ENCODE measurements at regions not wholly inside any gene's neighbourhood (a gene's known extent, or its start where the extent isn't known, plus 50 kb on each side); places are given as distances from the start of the nearest gene placed in this dataset.
"Not testable (repeated sequence)": the region's sequence is repeated elsewhere in the genome, so short reads cannot be mapped to it uniquely, and the experiment has no call there.

DNA sequence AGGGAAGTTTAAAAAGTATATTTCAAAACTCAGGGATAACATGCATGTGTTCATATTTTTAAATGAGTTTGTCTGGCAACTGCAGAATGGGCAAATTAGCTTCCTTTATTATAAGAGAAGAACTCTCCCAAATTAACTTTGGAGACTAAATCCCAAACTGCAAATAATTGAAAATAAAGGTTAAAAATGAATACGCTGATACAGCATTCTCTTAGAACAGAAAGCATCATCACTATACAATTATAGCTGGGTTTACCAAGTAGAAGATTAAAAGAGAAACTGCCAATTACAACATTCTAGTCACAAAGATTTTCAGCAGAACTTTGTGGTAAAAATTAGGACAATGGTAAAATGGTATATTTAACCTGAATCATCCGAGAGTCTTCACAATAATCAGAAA is 73.3 kb downstream of the OLFM4 start:
- H3K4me2 ChIP-seq (ENCODE audit: low read length): no peak overlapping the region
- no peak overlapping the region for H3K9ac ChIP-seq (ENCODE audit: low read depth, low read length)
- no peaks in the 10 kb centered on the region for H3K27me3 ChIP-seq (ENCODE audit: control insufficient read depth, insufficient read depth, low read length)
- H3K4me3 ChIP-seq (ENCODE audit: low read length): no peak overlapping the region
- H3K9me3 ChIP-seq (replicated peaks; ENCODE audit: low read length): peaks cover 2% of the 10 kb centered on the region
- H3K36me3 ChIP-seq (ENCODE audit: insufficient read depth, low read length): no peaks in the 10 kb centered on the region
- H3K4me1 ChIP-seq (ENCODE audit: control insufficient read depth, insufficient read depth, low read length): no peaks in the 10 kb centered on the region

DNA sequence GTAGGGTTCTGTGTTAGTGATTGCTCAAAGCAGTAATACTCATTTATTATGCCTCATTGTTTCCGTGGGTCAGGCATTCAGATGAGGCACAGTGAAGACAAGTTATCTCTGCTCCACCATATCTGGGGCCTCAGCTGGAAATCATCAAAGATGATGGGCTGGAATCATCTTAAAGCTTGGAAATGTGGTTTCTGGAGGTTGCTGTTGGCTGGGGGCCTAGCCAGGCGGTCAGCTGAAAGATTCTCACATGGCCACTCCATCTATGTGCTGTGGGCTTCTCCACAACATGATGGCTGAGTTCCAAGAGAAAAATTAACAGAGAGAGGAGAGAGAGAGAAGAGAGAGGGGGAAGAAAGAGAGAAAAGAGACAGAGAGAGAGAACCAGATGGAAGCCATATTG is 75.5 kb downstream of the OLFM4 start:
- Histone ChIP-seq H3K9ac (ENCODE audit: low read depth, low read length) (no peak overlapping the region), H3K4me1 (ENCODE audit: control insufficient read depth, insufficient read depth, low read length) (no peaks in the 10 kb centered on the region), H3K27me3 (ENCODE audit: control insufficient read depth, insufficient read depth, low read length) (no peaks in the 10 kb centered on the region), H3K9me3 (replicated peaks; ENCODE audit: low read length) (peaks cover 2% of the 10 kb centered on the region), H3K4me2 (ENCODE audit: low read length) (no peak overlapping the region), H3K36me3 (ENCODE audit: insufficient read depth, low read length) (no peaks in the 10 kb centered on the region), H3K4me3 (ENCODE audit: low read length) (no peak overlapping the region)

GRCh38 chr13:53105477-53105876 is 76.9 kb downstream of the OLFM4 start:
- no peaks in the 10 kb centered on the region for H3K36me3 ChIP-seq (ENCODE audit: insufficient read depth, low read length)
- peaks cover 2% of the 10 kb centered on the region for H3K9me3 ChIP-seq (replicated peaks; ENCODE audit: low read length)
- H3K4me2 ChIP-seq (ENCODE audit: low read length): no peak overlapping the region
- H3K9ac ChIP-seq (ENCODE audit: low read depth, low read length): no peak overlapping the region
- H3K27me3 ChIP-seq (ENCODE audit: control insufficient read depth, insufficient read depth, low read length): no peaks in the 10 kb centered on the region
- H3K4me1 ChIP-seq (ENCODE audit: control insufficient read depth, insufficient read depth, low read length): no peaks in the 10 kb centered on the region
- H3K4me3 ChIP-seq (ENCODE audit: low read length): no peak overlapping the region

- no peaks in the 10 kb centered on the region for H3K36me3 ChIP-seq (ENCODE audit: insufficient read depth, low read length)
- no peaks in the 10 kb centered on the region for H3K4me1 ChIP-seq (ENCODE audit: control insufficient read depth, insufficient read depth, low read length)
- H3K4me2 ChIP-seq (ENCODE audit: low read length): no peak overlapping the region
- H3K4me3 ChIP-seq (ENCODE audit: low read length): no peak overlapping the region
- H3K27me3 ChIP-seq (ENCODE audit: control insufficient read depth, insufficient read depth, low read length): no peaks in the 10 kb centered on the region
- H3K9ac ChIP-seq (ENCODE audit: low read depth, low read length): no peak overlapping the region
- H3K9me3 ChIP-seq (replicated peaks; ENCODE audit: low read length): peaks cover 2% of the 10 kb centered on the region
Measured at GRCh38 chr13:53105890-53106289, 77.3 kb downstream of the OLFM4 start.

GRCh38 chr13:53110181-53110580 is 81.6 kb downstream of the OLFM4 start:
- H3K4me2 ChIP-seq (ENCODE audit: low read length): no peak overlapping the region
- H3K9ac ChIP-seq (ENCODE audit: low read depth, low read length): no peak overlapping the region

DNA sequence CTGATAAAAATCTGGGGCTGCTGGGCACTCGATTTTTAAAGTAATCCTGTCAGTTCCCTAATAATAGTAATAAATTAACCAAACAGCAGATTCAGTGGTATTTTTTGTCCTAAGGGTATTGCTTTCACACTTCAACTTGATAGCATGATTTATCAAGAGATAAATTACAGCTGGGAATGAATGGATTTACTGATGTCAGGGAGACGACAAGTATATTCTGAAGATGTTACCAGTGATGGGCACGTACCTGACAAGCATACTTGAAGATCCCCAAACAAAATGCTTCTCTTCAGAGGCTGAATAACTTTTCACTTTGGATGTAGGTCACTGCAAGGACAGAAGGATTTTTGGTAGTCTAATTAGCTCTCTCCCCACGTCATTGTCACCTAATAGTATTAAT is 82.0 kb downstream of the OLFM4 start:
- H3K4me1 ChIP-seq (ENCODE audit: control insufficient read depth, insufficient read depth, low read length): no peaks in the 10 kb centered on the region
- no peak overlapping the region for H3K4me3 ChIP-seq (ENCODE audit: low read length)
- H3K9me3 ChIP-seq (replicated peaks; ENCODE audit: low read length): no peaks in the 10 kb centered on the region
- H3K36me3 ChIP-seq (ENCODE audit: insufficient read depth, low read length): no peaks in the 10 kb centered on the region
- no peak overlapping the region for H3K4me2 ChIP-seq (ENCODE audit: low read length)
- no peaks in the 10 kb centered on the region for H3K27me3 ChIP-seq (ENCODE audit: control insufficient read depth, insufficient read depth, low read length)
- H3K9ac ChIP-seq (ENCODE audit: low read depth, low read length): no peak overlapping the region

More at GRCh38 chr13:53110181-53110580, 81.6 kb downstream of the OLFM4 start:
- H3K4me1 ChIP-seq (ENCODE audit: control insufficient read depth, insufficient read depth, low read length): no peaks in the 10 kb centered on the region
- H3K36me3 ChIP-seq (ENCODE audit: insufficient read depth, low read length): no peaks in the 10 kb centered on the region
- H3K9me3 ChIP-seq (replicated peaks; ENCODE audit: low read length): no peaks in the 10 kb centered on the region
- H3K4me3 ChIP-seq (ENCODE audit: low read length): no peak overlapping the region
- H3K27me3 ChIP-seq (ENCODE audit: control insufficient read depth, insufficient read depth, low read length): no peaks in the 10 kb centered on the region

GRCh38 chr13:53112522-53112921 is 83.9 kb downstream of the OLFM4 start:
- no peak overlapping the region for H3K9ac ChIP-seq (ENCODE audit: low read depth, low read length)
- H3K9me3 ChIP-seq (replicated peaks; ENCODE audit: low read length): no peaks in the 10 kb centered on the region
- H3K36me3 ChIP-seq (ENCODE audit: insufficient read depth, low read length): no peaks in the 10 kb centered on the region
- H3K4me1 ChIP-seq (ENCODE audit: control insufficient read depth, insufficient read depth, low read length): no peaks in the 10 kb centered on the region
- no peaks in the 10 kb centered on the region for H3K27me3 ChIP-seq (ENCODE audit: control insufficient read depth, insufficient read depth, low read length)
- H3K4me3 ChIP-seq (ENCODE audit: low read length): no peak overlapping the region
- no peak overlapping the region for H3K4me2 ChIP-seq (ENCODE audit: low read length)

DNA sequence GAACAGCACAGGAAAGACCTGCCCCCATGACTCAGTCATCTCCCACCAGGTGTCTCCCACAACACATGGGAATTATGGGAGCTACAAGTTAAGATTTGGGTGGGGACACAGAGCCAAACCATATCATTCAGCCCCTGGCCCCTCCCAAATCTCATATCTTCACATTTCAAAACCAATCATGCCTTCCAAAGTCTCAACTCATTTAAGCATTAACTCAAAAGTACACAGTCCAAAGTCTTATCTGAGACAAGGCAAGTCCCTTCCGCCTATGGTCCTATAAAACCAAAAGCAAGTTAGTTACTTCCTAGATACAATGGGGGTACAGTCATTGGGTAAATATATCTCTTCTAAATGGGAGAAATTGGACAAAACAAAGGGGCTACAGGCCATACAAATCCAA is 88.4 kb downstream of the OLFM4 start:
- H3K4me2 ChIP-seq (ENCODE audit: low read length); H3K4me3 ChIP-seq (ENCODE audit: low read length); H3K36me3 ChIP-seq (ENCODE audit: insufficient read depth, low read length); H3K4me1 ChIP-seq (ENCODE audit: control insufficient read depth, insufficient read depth, low read length); H3K9me3 ChIP-seq (replicated peaks; ENCODE audit: low read length); H3K9ac ChIP-seq (ENCODE audit: low read depth, low read length); H3K27me3 ChIP-seq (ENCODE audit: control insufficient read depth, insufficient read depth, low read length): not testable (repeated sequence)

- Histone ChIP-seq H3K9me3 (replicated peaks; ENCODE audit: low read length) (no peaks in the 10 kb centered on the region), H3K4me2 (ENCODE audit: low read length) (no peak overlapping the region), H3K4me3 (ENCODE audit: low read length) (no peak overlapping the region)
Measured at GRCh38 chr13:53121131-53121773, 92.6 kb downstream of the OLFM4 start.

GRCh38 chr13:53121919-53122318 is 93.3 kb downstream of the OLFM4 start:
- H3K9ac ChIP-seq (ENCODE audit: low read depth, low read length): no peak overlapping the region
- H3K4me1 ChIP-seq (ENCODE audit: control insufficient read depth, insufficient read depth, low read length): no peaks in the 10 kb centered on the region
- H3K27me3 ChIP-seq (ENCODE audit: control insufficient read depth, insufficient read depth, low read length): no peaks in the 10 kb centered on the region
- no peak overlapping the region for H3K4me3 ChIP-seq (ENCODE audit: low read length)
- H3K4me2 ChIP-seq (ENCODE audit: low read length): no peak overlapping the region
- no peaks in the 10 kb centered on the region for H3K36me3 ChIP-seq (ENCODE audit: insufficient read depth, low read length)
- no peaks in the 10 kb centered on the region for H3K9me3 ChIP-seq (replicated peaks; ENCODE audit: low read length)

More at GRCh38 chr13:53121131-53121773, 92.6 kb downstream of the OLFM4 start:
- Histone ChIP-seq H3K4me1 (ENCODE audit: control insufficient read depth, insufficient read depth, low read length) (no peaks in the 10 kb centered on the region), H3K9ac (ENCODE audit: low read depth, low read length) (no peak overlapping the region), H3K27me3 (ENCODE audit: control insufficient read depth, insufficient read depth, low read length) (no peaks in the 10 kb centered on the region), H3K36me3 (ENCODE audit: insufficient read depth, low read length) (no peaks in the 10 kb centered on the region)

DNA sequence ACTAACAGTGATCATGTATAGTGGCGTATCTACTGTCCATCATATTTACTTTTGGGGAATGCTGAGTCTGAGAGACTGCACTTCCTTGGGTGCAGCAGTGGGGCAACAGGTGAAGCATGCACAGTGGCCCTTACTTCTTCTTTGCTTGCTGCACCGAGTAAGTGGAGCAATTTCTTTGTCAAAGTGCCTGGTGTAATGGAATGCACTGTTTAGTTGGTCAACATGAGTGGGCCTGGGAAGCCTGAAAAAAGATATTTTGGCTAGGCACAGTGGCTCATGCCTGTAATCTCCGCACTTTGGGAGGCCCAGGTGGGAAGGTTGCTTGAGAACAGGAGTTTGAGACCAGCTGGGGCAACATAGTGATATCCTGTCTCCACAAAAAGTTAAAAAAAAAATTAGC is 94.9 kb downstream of the OLFM4 start:
- Histone ChIP-seq H3K9me3 (replicated peaks; ENCODE audit: low read length) (no peaks in the 10 kb centered on the region), H3K4me1 (ENCODE audit: control insufficient read depth, insufficient read depth, low read length) (no peaks in the 10 kb centered on the region)

GRCh38 chr13:53124623-53125022 is 96.0 kb downstream of the OLFM4 start:
- no peaks in the 10 kb centered on the region for H3K36me3 ChIP-seq (ENCODE audit: insufficient read depth, low read length)
- no peaks in the 10 kb centered on the region for H3K9me3 ChIP-seq (replicated peaks; ENCODE audit: low read length)
- no peak overlapping the region for H3K9ac ChIP-seq (ENCODE audit: low read depth, low read length)
- H3K4me3 ChIP-seq (ENCODE audit: low read length): no peak overlapping the region
- no peak overlapping the region for H3K4me2 ChIP-seq (ENCODE audit: low read length)
- H3K4me1 ChIP-seq (ENCODE audit: control insufficient read depth, insufficient read depth, low read length): no peaks in the 10 kb centered on the region
- H3K27me3 ChIP-seq (ENCODE audit: control insufficient read depth, insufficient read depth, low read length): no peaks in the 10 kb centered on the region

More for the DNA sequence above, 94.9 kb downstream of the OLFM4 start:
- Histone ChIP-seq H3K27me3 (ENCODE audit: control insufficient read depth, insufficient read depth, low read length) (no peaks in the 10 kb centered on the region), H3K4me3 (ENCODE audit: low read length) (no peak overlapping the region), H3K36me3 (ENCODE audit: insufficient read depth, low read length) (no peaks in the 10 kb centered on the region), H3K9ac (ENCODE audit: low read depth, low read length) (no peak overlapping the region), H3K4me2 (ENCODE audit: low read length) (no peak overlapping the region)

Data from skeletal muscle satellite cell (primary cell).